ENCODE measurements at regions not wholly inside any gene's neighbourhood (a gene's known extent, or its start where the extent isn't known, plus 50 kb on each side); places are given as distances from the start of the nearest gene placed in this dataset.
A peak's percentile ranks its signal among the peaks of the same experiment; 100 is the strongest.

- no peak overlapping the region for H3K27ac ChIP-seq (ENCODE audit: low read depth, low read length)
Measured at GRCh38 chr14:61106959-61107641, 126.1 kb downstream of the SLC38A6 start.

GRCh38 chr14:61106271-61106958, 125.4 kb downstream of the SLC38A6 start:
- H3K27me3 ChIP-seq (ENCODE audit: insufficient read depth, low read length), result no peaks in the 10 kb centered on the region
- no peak overlapping the region for H3K4me3 ChIP-seq (ENCODE audit: low read depth, low read length)
- H3K79me2 ChIP-seq (ENCODE audit: control insufficient read depth, insufficient read depth, low read length, unreplicated experiment), result no peaks in the 10 kb centered on the region
- H2AFZ ChIP-seq (ENCODE audit: low read length, unreplicated experiment), result no peak overlapping the region
- H3K36me3 ChIP-seq (ENCODE audit: insufficient read depth, low read length), result no peaks in the 10 kb centered on the region
- peaks cover 47% of the 10 kb centered on the region for H3K4me1 ChIP-seq (ENCODE audit: control insufficient read depth, insufficient read depth, low read length, unreplicated experiment)
- no peak overlapping the region for H3K27ac ChIP-seq (ENCODE audit: low read depth, low read length)

More at GRCh38 chr14:61106959-61107641, 126.1 kb downstream of the SLC38A6 start:
- peaks cover 40% of the 10 kb centered on the region for H3K4me1 ChIP-seq (ENCODE audit: control insufficient read depth, insufficient read depth, low read length, unreplicated experiment)
- no peaks in the 10 kb centered on the region for H3K27me3 ChIP-seq (ENCODE audit: insufficient read depth, low read length)
- H3K36me3 ChIP-seq (ENCODE audit: insufficient read depth, low read length), result no peaks in the 10 kb centered on the region
- no peaks in the 10 kb centered on the region for H3K79me2 ChIP-seq (ENCODE audit: control insufficient read depth, insufficient read depth, low read length, unreplicated experiment)
- no peak overlapping the region for H2AFZ ChIP-seq (ENCODE audit: low read length, unreplicated experiment)
- no peak overlapping the region for H3K4me3 ChIP-seq (ENCODE audit: low read depth, low read length)

- Histone ChIP-seq H3K27ac (ENCODE audit: low read depth, low read length) (peak overlapping the region; percentile 99), H2AFZ (ENCODE audit: low read length, unreplicated experiment) (peak overlapping the region; percentile 8), H3K4me3 (ENCODE audit: low read depth, low read length) (no peak overlapping the region), H3K79me2 (ENCODE audit: control insufficient read depth, insufficient read depth, low read length, unreplicated experiment) (no peaks in the 10 kb centered on the region), H3K36me3 (ENCODE audit: insufficient read depth, low read length) (no peaks in the 10 kb centered on the region), H3K4me1 (ENCODE audit: control insufficient read depth, insufficient read depth, low read length, unreplicated experiment) (peaks cover 52% of the 10 kb centered on the region), H3K27me3 (ENCODE audit: insufficient read depth, low read length) (no peaks in the 10 kb centered on the region)
Measured at GRCh38 chr14:61104358-61104757, 123.3 kb downstream of the SLC38A6 start.

GRCh38 chr14:61103541-61104339, 122.7 kb downstream of the SLC38A6 start:
- H3K27ac ChIP-seq (ENCODE audit: low read depth, low read length), result peak overlapping the region; percentile 99
- no peaks in the 10 kb centered on the region for H3K36me3 ChIP-seq (ENCODE audit: insufficient read depth, low read length)
- H3K4me3 ChIP-seq (ENCODE audit: low read depth, low read length), result 0 out of 2 replicates have a peak overlapping the region, but pooled peaks have one; percentile 13
- H2AFZ ChIP-seq (ENCODE audit: low read length, unreplicated experiment), result peak overlapping the region; percentile 23
- no peaks in the 10 kb centered on the region for H3K27me3 ChIP-seq (ENCODE audit: insufficient read depth, low read length)
- H3K79me2 ChIP-seq (ENCODE audit: control insufficient read depth, insufficient read depth, low read length, unreplicated experiment), result no peaks in the 10 kb centered on the region
- H3K4me1 ChIP-seq (ENCODE audit: control insufficient read depth, insufficient read depth, low read length, unreplicated experiment), result peaks cover 59% of the 10 kb centered on the region

- peak overlapping the region; percentile 0 for H2AFZ ChIP-seq (ENCODE audit: low read length, unreplicated experiment)
Measured at GRCh38 chr14:61102549-61103466, 121.8 kb downstream of the SLC38A6 start.

More at GRCh38 chr14:61102549-61103466, 121.8 kb downstream of the SLC38A6 start:
- peak overlapping the region; percentile 31; the same call in 1 of the 2 replicates for H3K4me3 ChIP-seq (ENCODE audit: low read depth, low read length)
- no peaks in the 10 kb centered on the region for H3K27me3 ChIP-seq (ENCODE audit: insufficient read depth, low read length)
- no peaks in the 10 kb centered on the region for H3K79me2 ChIP-seq (ENCODE audit: control insufficient read depth, insufficient read depth, low read length, unreplicated experiment)
- H3K4me1 ChIP-seq (ENCODE audit: control insufficient read depth, insufficient read depth, low read length, unreplicated experiment), result peaks cover 58% of the 10 kb centered on the region
- no peaks in the 10 kb centered on the region for H3K36me3 ChIP-seq (ENCODE audit: insufficient read depth, low read length)
- peak overlapping the region; percentile 99 for H3K27ac ChIP-seq (ENCODE audit: low read depth, low read length)

Measured in ACC112 (cell line).